IPS DF 19.7 (cell line): ENCODE measurements at regions not wholly inside any gene's neighbourhood (a gene's known extent, or its start where the extent isn't known, plus 50 kb on each side); places are given as distances from the start of the nearest gene placed in this dataset.

Experiments
- DNase-seq: peaks from one replicate; pipeline ENCODE4 v3.0.0-alpha.2; 2013; ENCODE audit warnings: low read depth, low spot score

DNA sequence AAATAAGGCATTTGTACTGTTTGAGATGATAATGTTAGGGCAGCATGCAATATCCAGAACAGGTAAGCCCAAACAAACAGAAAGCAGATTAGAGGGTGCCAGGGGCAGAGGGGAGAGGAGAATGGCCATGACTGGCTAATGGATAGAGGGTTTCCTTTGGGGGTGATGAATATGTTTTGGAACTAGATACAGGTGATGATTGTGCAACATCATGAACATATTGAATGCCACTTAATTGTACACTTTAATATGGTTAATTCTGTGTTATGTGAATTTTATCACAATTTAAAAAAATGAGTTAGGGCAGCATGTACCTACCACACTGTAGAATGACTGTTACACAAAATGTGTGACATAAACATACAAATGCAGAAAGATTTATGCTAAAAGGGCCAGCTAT lies 255.5 kb upstream of the FN1 start:
- no peak for DNase-seq

DNA sequence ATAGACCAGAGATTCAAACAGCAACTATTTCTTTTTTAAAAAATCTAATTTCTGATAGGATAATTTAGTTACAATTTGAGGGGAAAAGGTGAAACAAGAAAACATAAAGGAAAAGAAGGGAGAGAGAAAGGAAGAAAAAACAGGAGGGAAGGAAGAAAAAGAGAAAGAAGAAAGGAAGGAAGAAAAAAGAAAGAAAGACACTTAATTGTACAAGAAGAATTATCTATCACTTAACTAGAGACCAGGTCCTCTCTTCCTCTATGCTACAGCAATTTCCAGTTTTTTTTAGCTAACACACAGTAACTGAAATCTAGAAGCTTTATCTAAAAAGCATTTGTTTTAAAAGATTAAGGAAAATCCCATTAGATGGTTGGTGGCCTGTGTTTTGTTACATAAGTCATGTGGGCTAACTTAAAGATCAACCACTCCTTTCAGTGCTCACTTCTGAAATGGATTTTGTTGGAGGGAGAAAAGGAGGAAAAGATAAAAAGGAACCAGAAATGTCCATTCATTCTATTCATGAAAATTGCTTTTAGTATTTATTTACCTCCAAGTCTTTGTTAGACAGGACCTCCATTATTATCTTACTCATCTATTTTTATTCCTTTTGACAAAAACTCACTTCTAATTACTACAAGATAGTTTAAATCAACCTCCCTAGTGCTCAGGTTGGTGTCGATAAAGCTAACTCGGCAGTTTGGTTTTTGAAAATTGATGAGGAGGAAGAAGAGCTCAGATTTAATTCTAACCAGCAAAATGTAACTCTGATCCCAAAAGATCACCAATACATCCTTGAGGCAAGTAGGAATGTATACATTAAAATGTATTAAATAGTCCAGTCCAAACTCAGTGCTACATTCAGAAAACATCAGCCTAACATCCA lies 251.5 kb upstream of the FN1 start:
- DNase-seq = no peak

DNA sequence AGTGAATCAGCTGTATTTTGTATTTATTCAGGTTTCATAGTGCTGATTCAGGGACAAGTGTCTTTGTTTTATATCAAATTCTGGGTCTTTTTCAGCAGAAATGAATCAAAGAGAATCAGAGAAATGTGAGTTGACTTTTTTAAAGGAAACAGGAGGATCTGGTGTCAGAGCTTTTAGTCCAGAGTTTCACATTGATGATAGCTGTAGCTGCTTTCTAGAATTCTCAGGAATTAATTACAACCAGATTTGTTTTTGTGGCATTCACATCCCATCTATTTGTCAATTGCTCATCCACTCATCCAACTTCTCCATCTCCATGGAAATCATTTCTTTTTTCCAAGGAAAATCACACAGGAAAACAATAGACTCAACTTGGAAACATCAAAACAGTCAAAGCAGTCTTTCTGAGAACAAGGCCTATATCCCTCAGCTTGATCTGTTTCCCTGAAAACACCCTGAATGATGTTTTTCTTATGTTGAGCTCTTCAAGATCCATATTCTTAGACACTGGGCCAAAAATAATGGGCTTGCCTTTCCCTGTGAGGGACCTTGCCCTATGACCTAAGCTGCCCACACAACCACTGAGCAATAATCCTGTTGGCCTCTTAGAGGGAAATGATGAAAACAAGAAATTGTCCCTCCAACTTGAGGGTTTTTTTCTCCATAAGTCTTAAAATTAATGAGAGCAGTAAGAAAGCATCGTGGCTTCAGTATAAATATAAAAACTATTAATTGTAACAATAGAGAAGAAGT lies 249.5 kb upstream of the FN1 start:
- DNase-seq = no peak

DNA sequence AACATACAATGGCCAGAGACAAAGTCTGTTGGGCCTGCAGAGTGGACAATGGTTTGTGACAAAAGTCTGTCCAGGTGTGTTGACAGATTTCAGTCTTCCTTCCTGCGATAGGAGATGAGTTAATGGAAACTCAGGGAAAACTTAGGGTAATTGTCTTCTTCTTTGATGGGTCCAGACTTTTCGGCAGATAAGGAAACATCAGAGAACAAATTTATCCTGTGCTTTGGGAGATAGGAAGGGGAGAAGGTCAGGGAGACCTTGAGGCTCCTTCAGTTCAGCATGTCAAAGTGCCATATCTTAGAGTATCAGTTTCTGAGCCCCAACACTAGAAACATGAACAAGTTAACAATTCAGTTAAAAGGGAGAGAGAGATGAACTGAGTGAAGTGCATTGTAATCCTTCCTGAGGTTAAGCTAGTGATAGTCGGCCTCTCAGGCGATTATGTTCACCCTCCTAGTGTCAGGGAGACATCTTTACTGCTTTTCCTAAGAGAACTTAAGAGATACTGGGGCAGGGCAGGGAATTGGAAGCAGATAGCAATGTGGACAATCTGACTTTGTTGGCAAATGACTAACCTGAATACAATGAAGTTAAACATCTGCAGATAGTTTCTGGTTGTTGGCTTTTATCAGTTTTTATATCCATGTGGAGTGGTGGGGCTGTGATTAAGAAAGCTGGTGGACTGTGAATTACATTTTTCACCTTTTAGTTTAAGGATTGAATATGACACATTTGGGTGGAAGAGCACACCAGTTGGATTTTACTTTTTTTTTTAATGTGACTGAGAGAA lies 248.8 kb upstream of the FN1 start:
- DNase-seq = no peak

DNA sequence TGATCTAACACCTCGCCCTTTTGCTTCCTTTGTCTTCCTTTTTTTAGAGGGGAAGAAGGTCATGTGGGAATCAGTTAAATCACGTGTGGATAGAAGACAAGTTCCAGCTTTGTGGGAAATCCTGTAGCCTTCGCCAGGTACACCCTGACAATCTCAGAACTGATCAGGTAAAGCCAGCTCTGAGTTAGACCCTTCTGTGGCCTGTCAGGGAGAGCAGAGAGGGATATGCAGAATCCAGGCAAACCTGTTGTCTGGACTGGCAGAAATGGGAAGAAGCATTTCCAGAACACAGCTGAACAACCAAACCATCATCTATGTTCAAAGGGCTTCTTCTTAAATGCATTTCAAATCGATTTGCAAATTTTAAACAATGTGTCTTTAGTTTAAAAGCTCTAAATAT lies 247.4 kb upstream of the FN1 start:
- DNase-seq = no peak

DNA sequence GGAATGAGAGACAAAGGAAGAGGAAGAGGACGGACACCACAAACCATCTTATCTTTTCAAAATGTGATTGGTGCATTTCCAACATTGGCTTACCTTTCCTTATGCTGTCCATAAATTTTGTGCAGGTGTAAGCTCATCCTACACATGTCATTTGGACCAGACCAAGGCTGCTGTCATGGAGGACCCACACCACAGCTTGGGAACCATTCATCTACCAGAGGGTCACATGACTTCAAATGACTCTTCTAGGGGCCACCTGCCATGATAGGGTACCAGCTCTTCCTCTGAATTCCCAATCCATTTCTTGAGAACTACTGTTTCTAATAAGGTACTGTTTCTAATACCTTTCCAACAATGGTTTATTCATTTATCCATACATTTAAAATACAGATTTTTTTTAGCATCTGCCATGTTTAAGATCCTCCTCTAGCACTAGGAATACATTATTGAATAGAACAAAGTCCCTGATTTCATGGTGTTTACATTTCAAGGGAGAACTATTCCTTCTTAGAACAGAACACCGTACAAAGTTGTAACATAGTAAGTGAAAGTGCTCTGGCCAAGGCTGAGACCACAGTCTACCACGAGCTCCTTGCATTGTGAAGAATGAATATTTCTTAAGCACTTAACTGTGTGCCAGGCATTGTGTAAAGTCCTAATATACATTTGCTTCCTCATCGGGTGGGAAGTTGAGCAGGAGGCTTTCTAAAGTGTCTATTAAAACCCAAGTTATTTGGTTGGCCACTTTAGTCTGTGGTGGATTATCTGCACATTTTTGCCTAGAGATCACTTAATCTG lies 246.1 kb upstream of the FN1 start:
- no peak for DNase-seq

DNA sequence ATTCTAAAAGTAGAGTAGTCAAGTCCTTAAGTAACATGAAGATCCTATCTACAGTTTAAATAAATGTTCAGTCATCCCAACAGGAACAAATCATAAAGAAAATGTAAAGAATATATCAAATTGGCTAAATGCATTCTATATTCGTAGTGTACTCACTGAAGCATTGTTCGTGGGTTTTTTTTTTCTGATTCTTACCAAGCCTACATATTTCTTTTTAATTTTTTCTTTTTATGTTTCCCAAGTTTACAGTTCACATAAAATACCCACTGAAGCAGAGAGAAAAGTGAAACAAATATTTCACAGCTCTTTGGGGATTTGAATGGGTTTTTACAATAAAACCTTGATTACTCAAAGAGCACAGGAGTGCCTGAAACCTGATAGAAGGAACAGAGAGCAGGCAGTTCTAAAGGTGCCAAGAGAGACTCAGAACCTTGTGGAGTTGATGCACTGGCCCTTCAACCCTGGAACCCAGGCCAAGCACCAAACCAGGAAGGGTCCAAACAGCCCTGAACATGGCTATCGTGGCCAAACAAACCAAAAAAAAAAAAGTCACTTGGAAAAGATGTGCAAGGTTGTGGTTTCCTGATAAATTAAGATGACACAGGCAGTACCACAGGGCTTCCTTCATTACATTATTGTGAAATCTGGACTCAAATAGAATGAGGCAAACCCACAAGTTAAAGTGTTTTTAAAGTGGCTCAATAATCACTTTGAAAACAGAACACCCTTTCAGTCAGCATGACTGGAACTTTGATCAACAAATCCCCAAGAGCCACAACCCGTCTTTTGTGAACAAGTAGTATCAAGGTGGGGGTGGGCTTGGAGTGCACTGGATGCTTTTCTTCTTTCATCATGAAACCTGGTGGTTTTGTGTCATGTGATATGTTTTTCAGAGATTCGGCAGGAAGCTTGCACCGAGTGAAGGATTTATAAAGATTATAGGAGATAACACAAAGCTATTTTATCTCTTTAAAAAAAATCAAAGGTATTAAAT lies 245.0 kb upstream of the FN1 start:
- DNase-seq = no peak

DNA sequence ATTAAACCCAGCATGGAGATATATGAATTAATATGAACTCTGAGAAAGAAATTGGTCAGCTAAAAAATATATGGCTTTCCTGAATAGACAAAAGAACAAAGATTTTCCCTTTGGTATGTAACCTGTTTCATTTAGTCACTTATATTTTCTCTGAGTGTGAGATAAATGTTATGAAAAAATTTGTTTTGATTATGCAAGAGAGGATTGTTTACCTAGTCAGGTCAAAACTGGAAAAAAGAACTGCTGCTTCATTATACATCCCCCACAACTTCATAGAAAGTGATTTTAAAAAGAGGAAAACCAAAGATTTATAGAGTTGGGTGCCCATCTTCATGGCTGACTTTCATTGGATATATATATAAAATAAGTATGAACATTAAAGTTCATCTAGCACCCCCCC lies 242.2 kb upstream of the FN1 start:
- DNase-seq = no peak

DNA sequence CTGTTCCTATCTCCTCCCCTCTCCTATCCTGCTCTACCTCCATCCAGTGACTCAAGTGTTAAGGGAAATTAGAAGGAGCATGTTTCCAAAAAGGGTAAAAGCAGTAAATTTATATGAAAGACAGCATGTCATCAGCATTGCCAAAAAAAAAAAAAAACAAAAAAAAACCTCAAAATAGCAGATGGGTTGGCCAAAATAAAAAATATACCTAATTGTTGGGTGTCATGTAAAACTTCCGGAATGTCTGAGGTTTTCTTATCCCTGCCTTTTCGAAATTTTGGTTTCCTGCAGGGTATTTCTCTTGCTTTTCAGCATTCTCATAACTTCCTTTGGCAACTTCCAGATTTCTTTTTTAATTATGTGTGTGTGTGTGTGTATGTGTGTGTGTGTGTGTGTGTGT lies 241.6 kb upstream of the FN1 start:
- no peak for DNase-seq

DNA sequence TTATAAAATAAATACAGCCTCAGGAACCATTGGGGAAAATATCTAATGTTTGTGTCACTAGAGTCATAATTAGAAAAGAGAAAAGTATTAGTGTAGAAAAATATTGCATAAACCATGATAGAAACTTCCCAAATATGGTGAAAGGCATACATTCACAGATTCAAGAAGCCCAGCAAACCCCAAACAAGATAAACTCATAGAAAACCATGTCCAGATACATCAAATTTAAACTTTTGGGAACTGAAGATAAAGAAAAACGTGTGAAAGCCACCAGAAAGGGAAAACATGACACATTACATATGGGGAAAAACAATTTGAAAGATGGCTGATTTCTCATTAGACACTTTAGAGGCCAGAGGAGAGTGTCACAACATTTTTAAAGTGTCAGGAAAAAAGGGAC lies 236.5 kb upstream of the FN1 start:
- no peak for DNase-seq

DNA sequence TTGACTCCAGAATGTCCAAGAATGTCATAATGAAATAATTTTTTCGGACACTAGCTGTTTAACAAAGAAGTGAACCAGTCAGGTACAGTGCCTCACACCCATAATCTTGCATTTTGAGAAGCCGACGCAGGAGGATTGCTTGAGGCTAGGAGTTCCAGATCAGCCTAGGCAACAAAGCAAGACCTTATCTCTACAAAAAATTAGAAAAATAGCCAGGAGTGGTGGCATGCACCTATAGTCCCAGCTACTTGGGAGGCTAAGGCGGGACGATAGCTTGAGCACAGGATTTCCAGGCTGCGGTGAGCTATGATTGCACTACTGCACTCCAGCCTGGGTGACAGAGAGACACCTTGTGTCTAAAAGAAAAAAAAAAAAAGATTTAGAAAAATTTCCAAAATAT lies 235.8 kb upstream of the FN1 start:
- DNase-seq = no peak

DNA sequence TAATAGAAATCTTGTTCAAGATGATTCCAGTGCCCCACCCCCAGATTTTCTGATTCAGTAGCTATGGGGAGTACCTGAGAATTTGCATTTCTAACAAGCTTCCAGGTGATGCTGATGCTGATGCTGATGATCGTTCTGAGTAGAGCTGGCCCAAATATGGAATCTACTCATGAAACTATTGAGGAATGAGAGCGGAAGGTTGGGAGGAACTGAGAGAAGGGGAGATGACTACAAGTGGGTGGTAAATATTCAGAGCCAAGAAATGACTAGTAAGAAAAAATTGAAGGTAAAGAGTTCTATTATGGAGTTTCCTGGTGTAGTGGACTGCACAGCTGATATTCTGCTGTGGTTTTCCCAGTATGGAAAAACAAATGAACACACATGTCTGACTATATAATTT lies 235.4 kb upstream of the FN1 start:
- no peak for DNase-seq

DNA sequence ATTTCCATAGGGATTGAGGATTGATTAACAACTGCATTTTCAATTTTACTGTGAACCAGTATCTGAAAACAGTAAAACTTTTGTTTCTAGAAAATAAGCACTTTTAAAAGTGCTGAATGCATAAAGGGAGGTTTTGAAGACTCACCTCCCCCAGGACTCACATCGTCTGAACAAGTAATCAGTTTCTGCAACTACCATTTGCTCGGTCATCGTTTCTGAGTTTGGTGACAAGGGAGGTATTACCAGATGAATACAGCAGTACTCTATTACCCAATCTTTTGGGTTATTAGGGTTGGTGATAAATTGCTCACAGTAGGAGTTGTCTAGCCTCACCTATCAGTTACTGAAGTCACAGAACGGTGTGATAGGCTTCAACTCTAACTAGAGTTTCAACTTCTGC lies 234.5 kb upstream of the FN1 start:
- no peak for DNase-seq

DNA sequence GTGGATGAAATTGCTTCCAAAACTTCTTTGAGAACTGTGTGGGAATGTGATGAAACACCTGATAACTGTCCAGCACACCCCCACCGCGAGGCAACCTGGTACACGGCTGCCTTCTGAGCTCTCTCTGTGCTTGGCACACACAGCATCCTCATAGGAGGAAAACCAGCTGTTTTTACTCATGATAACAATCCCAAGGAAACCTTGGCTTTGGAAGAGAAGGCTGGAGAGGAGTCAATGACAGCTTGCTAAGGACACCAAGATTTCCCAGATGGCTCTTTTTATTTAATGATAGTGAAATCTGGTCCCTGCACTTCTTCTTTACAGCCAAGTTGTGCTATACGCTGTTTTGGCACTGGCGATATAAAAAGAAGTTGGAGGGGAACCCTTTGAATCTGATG lies 232.5 kb upstream of the FN1 start:
- DNase-seq = no peak

DNA sequence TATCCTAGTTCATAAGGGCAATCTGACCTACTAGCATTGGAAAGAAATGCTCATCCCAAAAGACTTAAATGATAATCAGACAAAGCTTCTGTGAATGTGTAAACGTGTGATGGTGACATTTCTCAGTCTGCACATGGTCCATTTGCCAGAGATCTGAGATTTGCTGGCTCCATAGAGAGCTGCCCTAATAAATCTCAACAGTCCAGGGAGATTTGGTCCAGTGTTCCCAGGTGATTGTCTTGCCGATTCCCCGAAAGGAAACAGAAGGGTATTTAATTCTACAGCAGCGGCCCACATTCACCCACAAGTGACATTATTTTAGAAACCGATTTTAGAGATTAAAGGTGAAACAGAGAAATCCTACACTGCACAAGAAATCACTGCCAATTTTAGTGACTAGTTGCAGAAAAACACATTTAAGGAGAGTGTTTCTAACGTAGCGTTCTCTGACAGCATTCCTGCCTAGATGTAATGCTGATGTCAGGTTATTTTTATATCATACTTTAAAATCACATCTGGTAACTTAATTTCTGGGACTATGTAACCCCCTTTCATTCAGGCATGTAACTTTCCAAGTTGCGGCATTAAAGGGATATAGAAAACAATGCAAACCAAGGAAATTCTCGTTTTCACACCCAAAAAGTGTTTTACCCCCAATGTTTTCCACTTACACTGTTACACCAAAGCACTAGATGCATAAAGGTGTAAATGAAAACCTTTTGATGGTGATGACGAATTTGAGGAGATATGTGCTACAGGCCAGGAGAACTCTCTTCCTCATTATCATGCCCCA lies 231.9 kb upstream of the FN1 start:
- no peak for DNase-seq

DNA sequence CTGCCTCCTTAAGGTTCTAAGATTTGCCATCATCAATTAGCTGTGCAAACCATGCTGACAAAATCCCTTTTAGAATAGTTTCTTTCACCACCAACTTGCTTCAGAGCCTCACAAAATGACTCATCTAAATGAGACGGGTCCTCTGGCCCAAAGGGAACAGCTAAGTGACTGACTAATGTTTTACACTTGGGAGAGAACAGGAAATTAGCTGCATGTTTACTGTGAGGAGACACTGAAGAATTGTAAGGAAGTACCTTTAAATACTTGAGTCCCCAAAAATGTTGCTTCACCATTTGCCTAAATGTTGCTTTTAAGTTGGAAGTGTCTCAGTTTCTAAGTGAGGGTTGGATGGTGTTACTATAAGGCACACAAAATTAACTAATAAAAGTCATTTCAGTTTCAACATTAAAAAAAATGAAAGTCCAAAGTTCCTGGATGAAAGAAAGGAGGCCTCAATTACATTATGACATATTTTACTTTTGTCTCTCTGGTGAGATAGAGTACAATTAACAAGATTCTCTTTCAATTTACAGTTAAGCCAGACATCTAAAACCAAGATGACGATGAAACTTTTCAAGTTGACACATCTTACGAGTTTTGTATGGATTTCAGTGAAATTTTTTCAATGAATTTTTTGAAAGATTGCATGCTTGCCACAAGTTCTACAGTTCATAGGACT lies 229.1 kb upstream of the FN1 start:
- DNase-seq = no peak

DNA sequence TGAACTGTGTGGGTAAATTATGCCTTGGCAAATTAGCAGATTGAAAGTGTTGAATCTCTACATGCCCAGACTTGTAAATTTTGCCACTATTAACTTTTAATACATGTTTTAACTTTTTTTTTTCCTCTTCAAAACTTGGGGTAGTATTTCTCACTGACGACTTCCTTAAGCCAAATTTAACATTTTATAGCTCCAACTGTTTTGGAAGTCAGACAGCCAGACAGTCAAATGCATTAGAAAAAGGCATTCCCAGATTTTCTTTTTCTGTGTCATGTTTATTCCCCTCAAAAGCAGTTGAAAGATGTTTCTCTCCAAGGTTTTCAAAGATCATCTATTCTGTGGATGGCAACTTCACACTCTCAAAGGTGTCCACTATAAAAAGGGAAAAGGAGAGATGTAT lies 226.8 kb upstream of the FN1 start:
- DNase-seq = no peak

DNA sequence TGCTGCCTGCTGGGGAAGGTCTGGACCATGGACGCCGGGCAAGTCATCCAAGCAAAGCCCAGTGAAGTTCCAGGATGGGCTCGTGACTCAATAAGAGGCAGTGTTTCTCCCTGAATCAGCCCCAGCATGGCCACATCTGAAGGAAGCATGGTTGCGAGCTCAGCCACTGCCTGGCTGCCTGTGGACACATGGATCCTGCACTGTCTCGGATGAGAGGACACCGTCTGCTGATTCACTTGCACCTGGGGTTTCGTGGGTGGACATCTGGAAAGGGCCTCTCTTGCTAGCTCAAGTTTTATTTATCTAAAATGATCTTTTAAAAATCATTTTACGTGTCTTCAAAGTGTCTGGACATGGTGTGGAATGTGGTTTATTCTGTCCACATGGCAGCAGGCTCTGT lies 224.8 kb upstream of the FN1 start:
- DNase-seq = no peak

DNA sequence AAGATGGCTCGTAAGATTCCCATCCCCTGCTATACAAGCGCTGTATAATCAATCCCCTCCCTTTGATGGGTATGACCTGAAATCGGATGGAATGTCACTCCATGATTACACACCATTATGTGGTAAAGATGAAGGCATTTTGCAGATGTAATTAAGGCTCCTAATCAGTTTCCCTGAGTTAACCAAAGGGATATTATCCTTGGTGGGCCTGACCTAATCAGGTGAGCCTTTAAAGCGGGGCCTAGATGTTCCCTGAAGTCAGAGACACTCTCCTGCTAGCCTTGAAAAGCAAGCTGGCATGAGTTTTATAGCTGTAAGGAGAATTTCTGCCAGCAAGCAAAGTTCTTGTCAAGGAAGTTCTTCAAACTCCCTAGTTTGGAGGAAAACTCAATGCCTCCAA lies 223.8 kb upstream of the FN1 start:
- no peak for DNase-seq
